ENCODE measurements at regions not wholly inside any gene's neighbourhood (a gene's known extent, or its start where the extent isn't known, plus 50 kb on each side); places are given as distances from the start of the nearest gene placed in this dataset.

- POLR2A ChIA-PET, result interaction anchor here (1.1 kb wide), 1 partner anchor 11 kb away, joined by 3 read pairs; no protein-coding TSS in a partner anchor
- Mint-ChIP-seq H3K27me3 (no peaks in the 10 kb centered on the region), H3K4me1 (ENCODE audit: low read depth) (no peaks in the 10 kb centered on the region)
Observed at GRCh38 chrX:96445531-96446065, 239.0 kb upstream of the DIAPH2 start.

GRCh38 chrX:96446524-96446923, 238.1 kb upstream of the DIAPH2 start:
- Mint-ChIP-seq H3K4me3 (no peak overlapping the region), H3K36me3 (ENCODE audit: low read depth) (no peaks in the 10 kb centered on the region)

More at GRCh38 chrX:96445531-96446065, 239.0 kb upstream of the DIAPH2 start:
- Mint-ChIP-seq H3K27ac (no peak overlapping the region), H3K9me3 (no peaks in the 10 kb centered on the region), H3K36me3 (ENCODE audit: low read depth) (no peaks in the 10 kb centered on the region), H3K4me3 (no peak overlapping the region)
- no peak for TF ChIP-seq CTCF (IDR thresholded peaks at IDR 0.05)
- no peak for DNase-seq
- no peak for ATAC-seq
- CTCF ChIA-PET, result no interaction called here
- intact Hi-C loops (cut with micrococcal nuclease), result no loop called here

GRCh38 chrX:96447161-96447560, 237.5 kb upstream of the DIAPH2 start:
- no peaks in the 10 kb centered on the region for H3K9me3 Mint-ChIP-seq
- DNase-seq (no peak), ATAC-seq (no peak)
- ChIA-PET POLR2A (no interaction called here), CTCF (no interaction called here)
- no peak overlapping the region for H3K4me3 Mint-ChIP-seq
- TF ChIP-seq CTCF (IDR thresholded peaks at IDR 0.05), result no peak
- no peaks in the 10 kb centered on the region for H3K36me3 Mint-ChIP-seq (ENCODE audit: low read depth)
- no peak overlapping the region for H3K27ac Mint-ChIP-seq
- intact Hi-C loops (cut with micrococcal nuclease), result no loop called here
- H3K4me1 Mint-ChIP-seq (ENCODE audit: low read depth), result no peaks in the 10 kb centered on the region
- H3K27me3 Mint-ChIP-seq, result no peaks in the 10 kb centered on the region

More at GRCh38 chrX:96446524-96446923, 238.1 kb upstream of the DIAPH2 start:
- TF ChIP-seq CTCF (IDR thresholded peaks at IDR 0.05), result no peak
- Mint-ChIP-seq H3K27ac (no peak overlapping the region), H3K9me3 (no peaks in the 10 kb centered on the region), H3K27me3 (no peaks in the 10 kb centered on the region), H3K4me1 (ENCODE audit: low read depth) (no peaks in the 10 kb centered on the region)
- POLR2A ChIA-PET, result interaction anchor here (1.1 kb wide), 1 partner anchor 10 kb away, joined by 3 read pairs; no protein-coding TSS in a partner anchor
- intact Hi-C loops (cut with micrococcal nuclease), result no loop called here
- DNase-seq, result no peak
- ATAC-seq, result no peak
- CTCF ChIA-PET, result no interaction called here

GRCh38 chrX:96449191-96449590, 235.5 kb upstream of the DIAPH2 start:
- no peaks in the 10 kb centered on the region for H3K9me3 Mint-ChIP-seq
- no peak for ATAC-seq
- no peaks in the 10 kb centered on the region for H3K4me1 Mint-ChIP-seq (ENCODE audit: low read depth)
- H3K4me3 Mint-ChIP-seq, result no peak overlapping the region
- CTCF ChIA-PET, result no interaction called here
- H3K27me3 Mint-ChIP-seq, result no peaks in the 10 kb centered on the region
- no peak for DNase-seq
- no peak overlapping the region for H3K27ac Mint-ChIP-seq
- no peaks in the 10 kb centered on the region for H3K36me3 Mint-ChIP-seq (ENCODE audit: low read depth)
- POLR2A ChIA-PET, result no interaction called here
- intact Hi-C loops (cut with micrococcal nuclease), result no loop called here
- TF ChIP-seq CTCF (IDR thresholded peaks at IDR 0.05), result no peak

- intact Hi-C loops (cut with micrococcal nuclease), result no loop called here
- POLR2A ChIA-PET, result no interaction called here
Observed at GRCh38 chrX:96449896-96450295, 234.7 kb upstream of the DIAPH2 start.

More at GRCh38 chrX:96449896-96450295, 234.7 kb upstream of the DIAPH2 start:
- DNase-seq (no peak), ATAC-seq (no peak)
- no peak overlapping the region for H3K4me3 Mint-ChIP-seq
- H3K9me3 Mint-ChIP-seq, result no peaks in the 10 kb centered on the region
- H3K36me3 Mint-ChIP-seq (ENCODE audit: low read depth), result no peaks in the 10 kb centered on the region
- H3K27me3 Mint-ChIP-seq, result no peaks in the 10 kb centered on the region
- no peaks in the 10 kb centered on the region for H3K4me1 Mint-ChIP-seq (ENCODE audit: low read depth)
- CTCF ChIA-PET, result no interaction called here
- H3K27ac Mint-ChIP-seq, result no peak overlapping the region
- TF ChIP-seq CTCF (IDR thresholded peaks at IDR 0.05), result no peak

All from activated CD8-positive, alpha-beta T cell treated with anti-CD3 and anti-CD28 coated beads for 36 hours (primary cell).